GM12878 (cell line): ENCODE measurements at regions not wholly inside any gene's neighbourhood (a gene's known extent, or its start where the extent isn't known, plus 50 kb on each side); places are given as distances from the start of the nearest gene placed in this dataset.

Experiments
- BRCA1 ChIP-seq: IDR thresholded peaks from 2 replicates; pipeline ENCODE4 v1.6.1; 2011; ENCODE audit warnings: low read depth, low read length, improper control_type of control experiment
- HDAC2 ChIP-seq: fragments of 200-600 bp; sonication (generic); IDR thresholded peaks from 2 replicates; pipeline ENCODE4 v1.6.1; 2017
- KDM1A ChIP-seq: fragments of 200-600 bp; sonication (generic); IDR thresholded peaks from 2 replicates; pipeline ENCODE4 v1.6.1; 2016; ENCODE audit warnings: borderline replicate concordance
- MYB ChIP-seq: fragments of 150-350 bp; IDR thresholded peaks from 2 replicates; pipeline ENCODE4 v1.6.1; 2014; ENCODE audit warnings: mild to moderate bottlenecking, low read depth, low read length, borderline replicate concordance
- RUNX3 ChIP-seq: IDR thresholded peaks from 2 replicates; pipeline ENCODE4 v1.6.1; 2012; ENCODE audit warnings: low read length, inconsistent platforms
- SIN3A ChIP-seq: IDR thresholded peaks from 2 replicates; pipeline ENCODE4 v1.6.1; 2012; ENCODE audit warnings: low read depth, low read length, improper control_type of control experiment
- TF ChIP-seq, protein P1 (sequence below): fragments of 450-650 bp; IDR thresholded peaks from 2 replicates; pipeline ENCODE4 v1.6.1; 2017; ENCODE audit warnings: mild to moderate bottlenecking, moderate library complexity
- TF ChIP-seq, protein P2 (sequence below): IDR thresholded peaks from 2 replicates; pipeline ENCODE4 v1.6.1; 2012; ENCODE audit warnings: mild to moderate bottlenecking, low read depth, low read length

DNA sequence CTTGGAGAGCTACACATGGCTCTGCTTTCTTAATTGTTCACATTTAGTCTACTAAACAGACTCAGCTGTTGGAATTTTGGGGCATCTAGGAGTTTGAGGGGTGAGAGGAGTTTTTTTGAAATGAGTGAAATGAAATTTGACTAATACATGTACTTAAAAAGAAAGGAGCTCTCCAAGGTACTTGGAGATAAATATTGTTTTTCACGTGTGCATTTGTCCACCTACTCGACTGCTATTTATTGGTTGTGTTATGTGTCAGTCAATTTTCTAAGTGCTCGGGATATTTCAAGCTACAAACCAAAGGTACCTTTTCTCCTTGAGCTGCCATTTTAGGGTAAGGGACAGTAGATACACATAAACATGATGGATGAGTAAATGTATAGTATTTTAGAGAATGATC is 697.0 kb downstream of the LIG4 start (continued):
- TF ChIP-seq, protein P1, sequence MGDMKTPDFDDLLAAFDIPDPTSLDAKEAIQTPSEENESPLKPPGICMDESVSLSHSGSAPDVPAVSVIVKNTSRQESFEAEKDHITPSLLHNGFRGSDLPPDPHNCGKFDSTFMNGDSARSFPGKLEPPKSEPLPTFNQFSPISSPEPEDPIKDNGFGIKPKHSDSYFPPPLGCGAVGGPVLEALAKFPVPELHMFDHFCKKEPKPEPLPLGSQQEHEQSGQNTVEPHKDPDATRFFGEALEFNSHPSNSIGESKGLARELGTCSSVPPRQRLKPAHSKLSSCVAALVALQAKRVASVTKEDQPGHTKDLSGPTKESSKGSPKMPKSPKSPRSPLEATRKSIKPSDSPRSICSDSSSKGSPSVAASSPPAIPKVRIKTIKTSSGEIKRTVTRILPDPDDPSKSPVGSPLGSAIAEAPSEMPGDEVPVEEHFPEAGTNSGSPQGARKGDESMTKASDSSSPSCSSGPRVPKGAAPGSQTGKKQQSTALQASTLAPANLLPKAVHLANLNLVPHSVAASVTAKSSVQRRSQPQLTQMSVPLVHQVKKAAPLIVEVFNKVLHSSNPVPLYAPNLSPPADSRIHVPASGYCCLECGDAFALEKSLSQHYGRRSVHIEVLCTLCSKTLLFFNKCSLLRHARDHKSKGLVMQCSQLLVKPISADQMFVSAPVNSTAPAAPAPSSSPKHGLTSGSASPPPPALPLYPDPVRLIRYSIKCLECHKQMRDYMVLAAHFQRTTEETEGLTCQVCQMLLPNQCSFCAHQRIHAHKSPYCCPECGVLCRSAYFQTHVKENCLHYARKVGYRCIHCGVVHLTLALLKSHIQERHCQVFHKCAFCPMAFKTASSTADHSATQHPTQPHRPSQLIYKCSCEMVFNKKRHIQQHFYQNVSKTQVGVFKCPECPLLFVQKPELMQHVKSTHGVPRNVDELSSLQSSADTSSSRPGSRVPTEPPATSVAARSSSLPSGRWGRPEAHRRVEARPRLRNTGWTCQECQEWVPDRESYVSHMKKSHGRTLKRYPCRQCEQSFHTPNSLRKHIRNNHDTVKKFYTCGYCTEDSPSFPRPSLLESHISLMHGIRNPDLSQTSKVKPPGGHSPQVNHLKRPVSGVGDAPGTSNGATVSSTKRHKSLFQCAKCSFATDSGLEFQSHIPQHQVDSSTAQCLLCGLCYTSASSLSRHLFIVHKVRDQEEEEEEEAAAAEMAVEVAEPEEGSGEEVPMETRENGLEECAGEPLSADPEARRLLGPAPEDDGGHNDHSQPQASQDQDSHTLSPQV: no peak
- no peak for TF ChIP-seq RUNX3
- TF ChIP-seq BRCA1: no peak
- TF ChIP-seq SIN3A: no peak
- TF ChIP-seq, protein P2, sequence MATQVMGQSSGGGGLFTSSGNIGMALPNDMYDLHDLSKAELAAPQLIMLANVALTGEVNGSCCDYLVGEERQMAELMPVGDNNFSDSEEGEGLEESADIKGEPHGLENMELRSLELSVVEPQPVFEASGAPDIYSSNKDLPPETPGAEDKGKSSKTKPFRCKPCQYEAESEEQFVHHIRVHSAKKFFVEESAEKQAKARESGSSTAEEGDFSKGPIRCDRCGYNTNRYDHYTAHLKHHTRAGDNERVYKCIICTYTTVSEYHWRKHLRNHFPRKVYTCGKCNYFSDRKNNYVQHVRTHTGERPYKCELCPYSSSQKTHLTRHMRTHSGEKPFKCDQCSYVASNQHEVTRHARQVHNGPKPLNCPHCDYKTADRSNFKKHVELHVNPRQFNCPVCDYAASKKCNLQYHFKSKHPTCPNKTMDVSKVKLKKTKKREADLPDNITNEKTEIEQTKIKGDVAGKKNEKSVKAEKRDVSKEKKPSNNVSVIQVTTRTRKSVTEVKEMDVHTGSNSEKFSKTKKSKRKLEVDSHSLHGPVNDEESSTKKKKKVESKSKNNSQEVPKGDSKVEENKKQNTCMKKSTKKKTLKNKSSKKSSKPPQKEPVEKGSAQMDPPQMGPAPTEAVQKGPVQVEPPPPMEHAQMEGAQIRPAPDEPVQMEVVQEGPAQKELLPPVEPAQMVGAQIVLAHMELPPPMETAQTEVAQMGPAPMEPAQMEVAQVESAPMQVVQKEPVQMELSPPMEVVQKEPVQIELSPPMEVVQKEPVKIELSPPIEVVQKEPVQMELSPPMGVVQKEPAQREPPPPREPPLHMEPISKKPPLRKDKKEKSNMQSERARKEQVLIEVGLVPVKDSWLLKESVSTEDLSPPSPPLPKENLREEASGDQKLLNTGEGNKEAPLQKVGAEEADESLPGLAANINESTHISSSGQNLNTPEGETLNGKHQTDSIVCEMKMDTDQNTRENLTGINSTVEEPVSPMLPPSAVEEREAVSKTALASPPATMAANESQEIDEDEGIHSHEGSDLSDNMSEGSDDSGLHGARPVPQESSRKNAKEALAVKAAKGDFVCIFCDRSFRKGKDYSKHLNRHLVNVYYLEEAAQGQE: peak; percentile 65
- TF ChIP-seq KDM1A: no peak
- TF ChIP-seq MYB: no peak
- TF ChIP-seq HDAC2: no peak
